ENCODE measurements at regions not wholly inside any gene's neighbourhood (a gene's known extent, or its start where the extent isn't known, plus 50 kb on each side); places are given as distances from the start of the nearest gene placed in this dataset.

GRCh38 chr13:84127597-84128128 lies 245.4 kb upstream of the SLITRK1 start:
- TF ChIP-seq CTCF (IDR thresholded peaks at IDR 0.05) = no peak
- no peak for TF ChIP-seq POLR2AphosphoS5 (IDR thresholded peaks at IDR 0.05)

Data from breast epithelium (tissue), 3 donors.